HCT116 (cell line): ENCODE measurements at regions not wholly inside any gene's neighbourhood (a gene's known extent, or its start where the extent isn't known, plus 50 kb on each side); places are given as distances from the start of the nearest gene placed in this dataset.

ENCODE experiments used
- ATAC-seq: fragments of 200-7000 bp; cut with Tn5 transposase; 2 replicates; pipeline ENCODE4 v1.9.1; 2020; ENCODE audit warnings: mild to moderate bottlenecking, moderate library complexity
- BruUV-seq: library from RNA; stranded (reverse); fragments of 400-500 nt; replicated peaks from 2 replicates; lab custom pipeline; 2021; lab: Mats Ljungman, UMichigan
- CTCF ChIA-PET: fragments of 300-600 bp; sonication (Branson Sonifier 250); formaldehyde crosslinking; loops from one replicate; lab custom pipeline; 2021; ENCODE audit warnings: antibody characterized with exemption; lab: Charles Lee
- POLR2A ChIA-PET: fragments of 300-600, 350-600 bp; sonication (Branson Sonifier 250); formaldehyde crosslinking; loops from one replicate; lab custom pipeline; 2021; ENCODE audit warnings: antibody characterized with exemption; lab: Charles Lee
- RAD21 ChIA-PET, 2 experiments: fragments of 300-600 bp; sonication (Branson Sonifier 250); formaldehyde crosslinking; loops; one replicate each; lab custom pipeline; 2023; ENCODE audit warnings: low total read pairs in 2 of 2; ENCODE audit not compliant: uncharacterized antibody in 2 of 2, unreplicated experiment in 2 of 2, low non-redundant PET in 1 of 2; lab: Charles Lee
- DNase-seq: peaks from one replicate; pipeline ENCODE4 v3.0.0-alpha.2; 2010; ENCODE audit warnings: low read depth, low spot score
- H2AFZ ChIP-seq: fragments of 200-600 bp; shearing (Covaris generic), sonication (generic); 2 replicates; pipeline ENCODE4 v1.6.1; 2017; ENCODE audit warnings: low read depth, mixed run types, mixed read lengths, antibody characterized with exemption, low read length; ENCODE audit not compliant: poor library complexity, severe bottlenecking
- H3K27ac ChIP-seq: 2 replicates; pipeline ENCODE4 v1.5.1; 2012; ENCODE audit warnings: low read depth, low read length
- H3K27me3 ChIP-seq: fragments of 200-600 bp; sonication (generic); 2 replicates; pipeline ENCODE4 v1.6.1; 2016; ENCODE audit warnings: mixed run types, low read length, mixed read lengths; ENCODE audit not compliant: insufficient read depth
- H3K36me3 ChIP-seq, 2 experiments: fragments of 200-500 bp in 1 of 2; fragments of 200-600 bp in 1 of 2; sonication (Bioruptor generic) in 1 of 2; sonication (generic) in 1 of 2; 2 replicates each; pipeline versions ENCODE4 v1.5.1 to v1.6.1; 2014 to 2016; ENCODE audit warnings: low read length in 2 of 2, inconsistent platforms in 1 of 2, mixed read lengths in 1 of 2, mixed run types in 1 of 2; ENCODE audit not compliant: insufficient read depth in 2 of 2, control insufficient read depth in 1 of 2
- H3K4me1 ChIP-seq, 2 experiments: fragments of 200-600 bp in 1 of 2; sonication (generic) in 1 of 2; 2 replicates each; pipeline versions ENCODE4 v1.5.1 to v1.6.1; 2012 to 2017; ENCODE audit warnings: low read length in 2 of 2, inconsistent platforms in 1 of 2, mild to moderate bottlenecking in 1 of 2, mixed read lengths in 1 of 2, mixed run types in 1 of 2, moderate library complexity in 1 of 2; ENCODE audit not compliant: insufficient read depth in 2 of 2, control insufficient read depth in 1 of 2
- H3K4me2 ChIP-seq: fragments of 200-600 bp; sonication (generic); 2 replicates; pipeline ENCODE4 v1.6.1; 2017; ENCODE audit warnings: mixed run types, low read length, mixed read lengths
- H3K4me3 ChIP-seq, 2 experiments: fragments of 200-600 bp in 1 of 2; sonication (generic) in 1 of 2; replicated peaks in 1 of 2; 2 replicates each; pipeline ENCODE4 v1.5.1; 2011 to 2016; ENCODE audit warnings: low read length in 2 of 2, control low read depth in 1 of 2, low read depth in 1 of 2, mild to moderate bottlenecking in 1 of 2, mixed read lengths in 1 of 2, mixed run types in 1 of 2
- H3K79me2 ChIP-seq: fragments of 200-600 bp; sonication (generic); 2 replicates; pipeline ENCODE4 v1.6.1; 2017; ENCODE audit warnings: mild to moderate bottlenecking, mixed run types, low read length, moderate library complexity, mixed read lengths; ENCODE audit not compliant: insufficient read depth
- H3K9ac ChIP-seq: fragments of 200-600 bp; sonication (generic); 2 replicates; pipeline ENCODE4 v1.6.1; 2016; ENCODE audit warnings: low read length, mixed read lengths
- H3K9me2 ChIP-seq: fragments of 200-600 bp; sonication (generic), shearing (Covaris generic); 2 replicates; pipeline ENCODE4 v1.6.1; 2017; ENCODE audit warnings: mixed run types, mild to moderate bottlenecking, moderate library complexity; ENCODE audit not compliant: insufficient read depth
- H3K9me3 ChIP-seq, 2 experiments: fragments of 200-500 bp in 1 of 2; fragments of 200-600 bp in 1 of 2; sonication (Bioruptor generic) in 1 of 2; sonication (generic) in 1 of 2; 2 replicates each; pipeline ENCODE4 v1.6.1; 2014 to 2017; ENCODE audit warnings: low read length in 2 of 2, mixed read lengths in 2 of 2, inconsistent platforms in 1 of 2, low read depth in 1 of 2, mild to moderate bottlenecking in 1 of 2, mixed run types in 1 of 2, moderate library complexity in 1 of 2; ENCODE audit not compliant: control insufficient read depth in 1 of 2, insufficient read depth in 1 of 2
- H4K20me1 ChIP-seq: fragments of 200-600 bp; sonication (generic), shearing (Covaris generic); 2 replicates; pipeline ENCODE4 v1.6.1; 2017; ENCODE audit warnings: mixed run types, mild to moderate bottlenecking, moderate library complexity; ENCODE audit not compliant: insufficient read depth
- CBX3 ChIP-seq: IDR thresholded peaks from 2 replicates; pipeline ENCODE4 v1.6.1; 2012; ENCODE audit warnings: low read depth
- CEBPB ChIP-seq: IDR thresholded peaks from 2 replicates; pipeline ENCODE4 v1.6.1; 2012; ENCODE audit warnings: low read depth
- EGR1 ChIP-seq: IDR thresholded peaks from 2 replicates; pipeline ENCODE4 v1.6.1; 2012; ENCODE audit warnings: low read depth
- ELF1 ChIP-seq: IDR thresholded peaks from 2 replicates; pipeline ENCODE4 v1.6.1; 2012; ENCODE audit warnings: low read depth, borderline replicate concordance
- EZH2 ChIP-seq: fragments of 200-600 bp; sonication (generic); IDR thresholded peaks from 2 replicates; pipeline ENCODE4 v1.6.1; 2017; ENCODE audit warnings: antibody characterized with exemption, mixed run types
- EZH2phosphoT487 ChIP-seq: fragments of 200-600 bp; IDR thresholded peaks from 2 replicates; pipeline ENCODE4 v1.6.1; 2018; ENCODE audit warnings: antibody characterized with exemption, borderline replicate concordance
- FOSL1 ChIP-seq: IDR thresholded peaks from 2 replicates; pipeline ENCODE4 v1.6.1; 2012; ENCODE audit warnings: low read depth
- JUND ChIP-seq: IDR thresholded peaks from 2 replicates; pipeline ENCODE4 v1.6.1; 2012
- POLR2A ChIP-seq: IDR thresholded peaks from 2 replicates; pipeline ENCODE4 v1.7.0; 2011; ENCODE audit warnings: borderline replicate concordance; ENCODE audit not compliant: insufficient read depth, insufficient read length; ENCODE audit errors: extremely low read depth
- SIN3A ChIP-seq: IDR thresholded peaks from 2 replicates; pipeline ENCODE4 v1.6.1; 2012; ENCODE audit warnings: low read depth
- SP1 ChIP-seq: IDR thresholded peaks from 2 replicates; pipeline ENCODE4 v1.6.1; 2012; ENCODE audit warnings: low read depth
- SRF ChIP-seq: IDR thresholded peaks from 2 replicates; pipeline ENCODE4 v1.6.1; 2012; ENCODE audit warnings: low read depth
- TCF7L2 ChIP-seq: IDR thresholded peaks from 2 replicates; pipeline ENCODE4 v1.7.0; 2011; ENCODE audit warnings: borderline replicate concordance, inconsistent platforms; ENCODE audit not compliant: insufficient read depth, insufficient read length; ENCODE audit errors: extremely low read depth
- ZNF274 ChIP-seq: fragments of 200-500 bp; sonication (Bioruptor generic); IDR thresholded peaks from 2 replicates; pipeline ENCODE4 v1.6.1; 2014; ENCODE audit warnings: mild to moderate bottlenecking, low read depth, low read length, inconsistent platforms
- intact Hi-C: fragments of 100-400 bp; cut with micrococcal nuclease; formaldehyde crosslinking; loops from 2 replicates; pipeline ENCODE4 v1.10.0; 2022
- TF ChIP-seq, protein P1 (sequence below), 3 experiments: fragments of 200-600 bp in 1 of 3; sonication (generic) in 1 of 3; IDR thresholded peaks in 2 of 3; conservative IDR thresholded peaks in 1 of 3; 2 replicates each; pipeline ENCODE4 v1.5.1; 2012 to 2017; ENCODE audit warnings: low read depth in 2 of 3, low read length in 2 of 3, antibody characterized with exemption in 1 of 3, borderline replicate concordance in 1 of 3, control low read depth in 1 of 3, mild to moderate bottlenecking in 1 of 3, mixed read lengths in 1 of 3, mixed run types in 1 of 3, moderate library complexity in 1 of 3; ENCODE audit not compliant: insufficient read depth in 1 of 3
- TF ChIP-seq, protein P2 (sequence below): IDR thresholded peaks from 2 replicates; pipeline ENCODE4 v1.6.1; 2012
- TF ChIP-seq, protein P3 (sequence below): IDR thresholded peaks from 2 replicates; pipeline ENCODE4 v1.6.1; 2011; ENCODE audit warnings: mild to moderate bottlenecking, low read length, moderate library complexity; ENCODE audit not compliant: insufficient replicate concordance; ENCODE audit errors: extremely low read depth

DNA sequence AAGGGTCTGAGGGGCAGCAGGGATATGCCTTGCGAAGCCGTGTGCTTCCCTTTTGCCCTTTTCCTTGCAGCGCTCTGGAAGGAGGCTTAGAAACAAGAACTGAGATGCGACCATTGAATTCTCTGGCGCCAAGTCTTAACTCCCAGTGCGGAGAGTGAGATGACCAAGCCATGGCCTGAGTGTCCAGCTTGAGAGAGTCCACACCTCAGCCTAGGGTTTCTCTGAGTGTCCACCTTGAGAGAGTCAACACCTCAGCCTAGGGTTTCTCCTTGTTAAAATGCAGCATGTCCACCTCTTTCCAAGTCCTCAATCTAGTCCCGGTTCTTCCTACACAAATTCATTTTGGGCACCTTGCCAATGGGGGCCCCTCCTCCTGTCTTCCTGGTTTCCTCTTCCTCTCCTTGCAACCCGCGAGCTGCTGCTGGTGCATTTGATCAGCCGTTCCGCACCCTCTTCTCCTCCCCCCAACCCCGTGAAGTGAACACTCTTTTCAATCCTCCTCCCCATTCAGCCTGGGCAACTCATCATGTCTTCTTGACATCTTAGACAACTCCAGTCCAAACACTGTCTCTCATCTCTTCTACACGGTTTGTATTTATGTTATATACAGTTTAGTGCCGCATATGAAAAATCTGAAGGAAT is 178.2 kb upstream of the PITRM1 start:
- ChIA-PET RAD21 (no interaction called here), CTCF (no interaction called here)
- no peak for ATAC-seq

More for the DNA sequence above, 178.2 kb upstream of the PITRM1 start:
- Histone ChIP-seq H3K9me3 (no peaks in the 10 kb centered on the region), H3K4me1 (no peaks in the 10 kb centered on the region), H3K27me3 (peaks cover 8% of the 10 kb centered on the region; the same call in 1 of the 2 replicates), H3K79me2 (no peaks in the 10 kb centered on the region), H3K9me2 (no peaks in the 10 kb centered on the region), H3K36me3 (no peaks in the 10 kb centered on the region), H3K4me2 (no peak overlapping the region), H3K4me3 (no peak overlapping the region), H3K9ac (no peak overlapping the region), H3K27ac (no peak overlapping the region), H4K20me1 (no peaks in the 10 kb centered on the region), H2AFZ (no peak overlapping the region)
- intact Hi-C loops: no loop called here
- no peak for DNase-seq
- POLR2A ChIA-PET: no interaction called here
- BruUV-seq: no TSS peak
- TF ChIP-seq CEBPB (no peak), EGR1 (no peak), TCF7L2 (no peak), FOSL1 (no peak), POLR2A (no peak), JUND (no peak), SP1 (no peak), SRF (no peak), EZH2phosphoT487 (no peak), ZNF274 (no peak), EZH2 (no peak), ELF1 (no peak), CBX3 (no peak), SIN3A (no peak)
- TF ChIP-seq, protein P1, sequence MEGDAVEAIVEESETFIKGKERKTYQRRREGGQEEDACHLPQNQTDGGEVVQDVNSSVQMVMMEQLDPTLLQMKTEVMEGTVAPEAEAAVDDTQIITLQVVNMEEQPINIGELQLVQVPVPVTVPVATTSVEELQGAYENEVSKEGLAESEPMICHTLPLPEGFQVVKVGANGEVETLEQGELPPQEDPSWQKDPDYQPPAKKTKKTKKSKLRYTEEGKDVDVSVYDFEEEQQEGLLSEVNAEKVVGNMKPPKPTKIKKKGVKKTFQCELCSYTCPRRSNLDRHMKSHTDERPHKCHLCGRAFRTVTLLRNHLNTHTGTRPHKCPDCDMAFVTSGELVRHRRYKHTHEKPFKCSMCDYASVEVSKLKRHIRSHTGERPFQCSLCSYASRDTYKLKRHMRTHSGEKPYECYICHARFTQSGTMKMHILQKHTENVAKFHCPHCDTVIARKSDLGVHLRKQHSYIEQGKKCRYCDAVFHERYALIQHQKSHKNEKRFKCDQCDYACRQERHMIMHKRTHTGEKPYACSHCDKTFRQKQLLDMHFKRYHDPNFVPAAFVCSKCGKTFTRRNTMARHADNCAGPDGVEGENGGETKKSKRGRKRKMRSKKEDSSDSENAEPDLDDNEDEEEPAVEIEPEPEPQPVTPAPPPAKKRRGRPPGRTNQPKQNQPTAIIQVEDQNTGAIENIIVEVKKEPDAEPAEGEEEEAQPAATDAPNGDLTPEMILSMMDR (IDR thresholded peaks at IDR 0.05 in 2 of 3, conservative IDR thresholded peaks at IDR 0.05 in 1 of 3; ENCODE audit: borderline replicate concordance in 1 of 3, insufficient read depth in 1 of 3, low read depth in 2 of 3, low read length in 2 of 3): no peak
- TF ChIP-seq, protein P2, sequence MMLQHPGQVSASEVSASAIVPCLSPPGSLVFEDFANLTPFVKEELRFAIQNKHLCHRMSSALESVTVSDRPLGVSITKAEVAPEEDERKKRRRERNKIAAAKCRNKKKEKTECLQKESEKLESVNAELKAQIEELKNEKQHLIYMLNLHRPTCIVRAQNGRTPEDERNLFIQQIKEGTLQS: no peak
- TF ChIP-seq, protein P3, sequence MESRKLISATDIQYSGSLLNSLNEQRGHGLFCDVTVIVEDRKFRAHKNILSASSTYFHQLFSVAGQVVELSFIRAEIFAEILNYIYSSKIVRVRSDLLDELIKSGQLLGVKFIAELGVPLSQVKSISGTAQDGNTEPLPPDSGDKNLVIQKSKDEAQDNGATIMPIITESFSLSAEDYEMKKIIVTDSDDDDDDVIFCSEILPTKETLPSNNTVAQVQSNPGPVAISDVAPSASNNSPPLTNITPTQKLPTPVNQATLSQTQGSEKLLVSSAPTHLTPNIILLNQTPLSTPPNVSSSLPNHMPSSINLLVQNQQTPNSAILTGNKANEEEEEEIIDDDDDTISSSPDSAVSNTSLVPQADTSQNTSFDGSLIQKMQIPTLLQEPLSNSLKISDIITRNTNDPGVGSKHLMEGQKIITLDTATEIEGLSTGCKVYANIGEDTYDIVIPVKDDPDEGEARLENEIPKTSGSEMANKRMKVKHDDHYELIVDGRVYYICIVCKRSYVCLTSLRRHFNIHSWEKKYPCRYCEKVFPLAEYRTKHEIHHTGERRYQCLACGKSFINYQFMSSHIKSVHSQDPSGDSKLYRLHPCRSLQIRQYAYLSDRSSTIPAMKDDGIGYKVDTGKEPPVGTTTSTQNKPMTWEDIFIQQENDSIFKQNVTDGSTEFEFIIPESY: no peak
